Activated B cell treated with CpG ODN at 0.5 μM for 24 hours (primary cell): ENCODE measurements at regions not wholly inside any gene's neighbourhood (a gene's known extent, or its start where the extent isn't known, plus 50 kb on each side); places are given as distances from the start of the nearest gene placed in this dataset.

Experiments used
- ATAC-seq: fragments of 200-7000 bp; cut with Tn5 transposase; one replicate; pipeline ENCODE4 v1.10.0; 2021; ENCODE audit warnings: low read depth, mild to moderate bottlenecking, moderate library complexity
- CTCF ChIA-PET: fragments of 350-600 bp; sonication (Branson Sonifier 250); formaldehyde crosslinking; loops from one replicate; lab custom pipeline; 2021; ENCODE audit warnings: antibody characterized with exemption; lab: Charles Lee
- POLR2A ChIA-PET: fragments of 350-600 bp; sonication (Branson Sonifier 250); formaldehyde crosslinking; loops from one replicate; lab custom pipeline; 2021; ENCODE audit warnings: antibody characterized with exemption; lab: Charles Lee
- DNase-seq: peaks from one replicate; pipeline ENCODE4 v3.0.0; 2022
- H3K27ac Mint-ChIP-seq: one replicate; pipeline ENCODE4 v1.8.0; 2020; ENCODE audit warnings: mixed read lengths
- H3K27me3 Mint-ChIP-seq: one replicate; pipeline ENCODE4 v1.8.0; 2021; ENCODE audit warnings: mixed read lengths
- H3K36me3 Mint-ChIP-seq: one replicate; pipeline ENCODE4 v1.8.0; 2021; ENCODE audit warnings: low read depth, mixed read lengths
- H3K4me1 Mint-ChIP-seq: one replicate; pipeline ENCODE4 v1.8.0; 2021; ENCODE audit warnings: mixed read lengths
- H3K4me3 Mint-ChIP-seq: one replicate; pipeline ENCODE4 v1.8.0; 2020; ENCODE audit warnings: mild to moderate bottlenecking, mixed read lengths
- H3K9me3 Mint-ChIP-seq: one replicate; pipeline ENCODE4 v1.8.0; 2020; ENCODE audit warnings: mixed read lengths
- intact Hi-C: fragments of 100-400 bp; cut with micrococcal nuclease; formaldehyde crosslinking; loops from one replicate; pipeline ENCODE4 v1.15.1; 2024
- TF ChIP-seq, protein P1 (sequence below): fragments of 200-600 bp; IDR thresholded peaks from one replicate; pipeline ENCODE4 v1.8.0; 2022; ENCODE audit warnings: antibody characterized with exemption, mild to moderate bottlenecking

DNA sequence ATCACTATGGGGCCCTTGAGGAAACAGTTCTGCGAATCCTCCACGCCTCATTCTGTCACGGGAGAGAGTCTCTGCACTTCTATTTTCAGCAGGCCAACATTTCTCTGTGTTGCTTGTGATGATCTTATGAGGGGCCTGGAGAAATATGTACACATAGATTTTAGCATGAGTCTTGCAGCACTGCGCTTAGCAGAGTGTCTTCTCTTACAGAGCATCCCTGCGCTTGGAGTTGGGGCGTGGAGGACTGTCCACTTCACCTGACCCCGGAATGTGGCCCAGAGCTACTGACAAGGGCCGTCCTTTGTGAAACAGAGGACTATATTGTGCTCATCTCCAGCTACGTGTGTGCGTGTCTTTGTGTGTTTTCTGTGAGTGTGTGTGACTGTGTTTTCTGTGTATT lies 428.2 kb upstream of the IRX4 start:
- no peak overlapping the region for H3K27ac Mint-ChIP-seq
- POLR2A ChIA-PET: no interaction called here
- H3K4me1 Mint-ChIP-seq: no peaks in the 10 kb centered on the region
- H3K36me3 Mint-ChIP-seq: no peaks in the 10 kb centered on the region
- peaks cover 2% of the 10 kb centered on the region for H3K9me3 Mint-ChIP-seq
- TF ChIP-seq, protein P1, sequence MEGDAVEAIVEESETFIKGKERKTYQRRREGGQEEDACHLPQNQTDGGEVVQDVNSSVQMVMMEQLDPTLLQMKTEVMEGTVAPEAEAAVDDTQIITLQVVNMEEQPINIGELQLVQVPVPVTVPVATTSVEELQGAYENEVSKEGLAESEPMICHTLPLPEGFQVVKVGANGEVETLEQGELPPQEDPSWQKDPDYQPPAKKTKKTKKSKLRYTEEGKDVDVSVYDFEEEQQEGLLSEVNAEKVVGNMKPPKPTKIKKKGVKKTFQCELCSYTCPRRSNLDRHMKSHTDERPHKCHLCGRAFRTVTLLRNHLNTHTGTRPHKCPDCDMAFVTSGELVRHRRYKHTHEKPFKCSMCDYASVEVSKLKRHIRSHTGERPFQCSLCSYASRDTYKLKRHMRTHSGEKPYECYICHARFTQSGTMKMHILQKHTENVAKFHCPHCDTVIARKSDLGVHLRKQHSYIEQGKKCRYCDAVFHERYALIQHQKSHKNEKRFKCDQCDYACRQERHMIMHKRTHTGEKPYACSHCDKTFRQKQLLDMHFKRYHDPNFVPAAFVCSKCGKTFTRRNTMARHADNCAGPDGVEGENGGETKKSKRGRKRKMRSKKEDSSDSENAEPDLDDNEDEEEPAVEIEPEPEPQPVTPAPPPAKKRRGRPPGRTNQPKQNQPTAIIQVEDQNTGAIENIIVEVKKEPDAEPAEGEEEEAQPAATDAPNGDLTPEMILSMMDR: no peak
- no peak for DNase-seq
- CTCF ChIA-PET: no interaction called here
- no peak overlapping the region for H3K4me3 Mint-ChIP-seq
- no peaks in the 10 kb centered on the region for H3K27me3 Mint-ChIP-seq
- intact Hi-C loops: no loop called here
- ATAC-seq: no peak

DNA sequence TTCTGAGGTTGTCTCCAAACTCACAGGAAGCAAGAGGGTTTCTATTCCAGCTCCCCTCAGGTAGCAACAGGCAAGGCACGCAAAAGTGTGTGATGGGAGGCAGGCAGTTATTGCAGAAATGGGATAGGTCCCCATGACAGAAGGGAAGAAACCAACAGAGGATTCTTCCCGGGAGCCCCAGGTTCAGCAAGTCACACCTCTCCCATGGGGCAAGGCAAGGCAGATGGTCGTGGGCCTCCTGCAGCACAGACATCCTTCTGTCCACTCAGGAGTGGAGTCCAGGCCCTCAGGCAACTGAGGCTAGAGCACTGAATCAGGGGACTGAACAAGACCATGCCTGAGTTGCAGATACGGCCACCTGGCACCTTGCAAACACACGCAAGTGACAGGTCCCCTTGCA lies 424.9 kb upstream of the IRX4 start:
- H3K27me3 Mint-ChIP-seq: no peaks in the 10 kb centered on the region
- no peak overlapping the region for H3K27ac Mint-ChIP-seq
- CTCF ChIA-PET: no interaction called here
- intact Hi-C loops: no loop called here
- TF ChIP-seq, protein P1: no peak
- no peaks in the 10 kb centered on the region for H3K4me1 Mint-ChIP-seq
- no peaks in the 10 kb centered on the region for H3K36me3 Mint-ChIP-seq
- H3K9me3 Mint-ChIP-seq: no peaks in the 10 kb centered on the region
- H3K4me3 Mint-ChIP-seq: no peak overlapping the region
- ATAC-seq (no peak), DNase-seq (no peak)
- POLR2A ChIA-PET: no interaction called here

DNA sequence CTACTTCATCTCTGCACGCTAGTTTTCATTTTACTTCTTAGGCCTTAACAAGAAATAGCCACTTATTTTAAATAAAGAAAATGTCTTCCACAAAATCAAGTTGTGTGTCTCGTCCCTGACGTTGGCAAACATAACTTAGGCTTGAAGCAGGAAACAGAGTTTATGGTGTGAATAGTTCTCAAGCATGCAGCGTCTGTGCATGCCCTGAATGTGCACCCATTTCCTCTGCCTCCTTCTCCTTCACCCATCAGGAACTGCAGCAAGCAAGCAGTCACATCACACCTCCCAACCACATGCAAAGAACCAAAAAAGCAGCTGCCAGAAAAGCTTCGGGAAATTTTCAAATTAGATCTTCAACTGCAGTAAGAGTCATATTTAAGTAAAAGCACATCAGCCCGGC lies 424.0 kb upstream of the IRX4 start:
- Mint-ChIP-seq H3K9me3 (no peaks in the 10 kb centered on the region), H3K4me1 (no peaks in the 10 kb centered on the region), H3K4me3 (no peak overlapping the region), H3K27me3 (no peaks in the 10 kb centered on the region), H3K36me3 (no peaks in the 10 kb centered on the region), H3K27ac (no peak overlapping the region)
- no peak for DNase-seq
- ChIA-PET CTCF (no interaction called here), POLR2A (no interaction called here)
- no peak for ATAC-seq
- TF ChIP-seq, protein P1: no peak
- intact Hi-C loops: no loop called here

DNA sequence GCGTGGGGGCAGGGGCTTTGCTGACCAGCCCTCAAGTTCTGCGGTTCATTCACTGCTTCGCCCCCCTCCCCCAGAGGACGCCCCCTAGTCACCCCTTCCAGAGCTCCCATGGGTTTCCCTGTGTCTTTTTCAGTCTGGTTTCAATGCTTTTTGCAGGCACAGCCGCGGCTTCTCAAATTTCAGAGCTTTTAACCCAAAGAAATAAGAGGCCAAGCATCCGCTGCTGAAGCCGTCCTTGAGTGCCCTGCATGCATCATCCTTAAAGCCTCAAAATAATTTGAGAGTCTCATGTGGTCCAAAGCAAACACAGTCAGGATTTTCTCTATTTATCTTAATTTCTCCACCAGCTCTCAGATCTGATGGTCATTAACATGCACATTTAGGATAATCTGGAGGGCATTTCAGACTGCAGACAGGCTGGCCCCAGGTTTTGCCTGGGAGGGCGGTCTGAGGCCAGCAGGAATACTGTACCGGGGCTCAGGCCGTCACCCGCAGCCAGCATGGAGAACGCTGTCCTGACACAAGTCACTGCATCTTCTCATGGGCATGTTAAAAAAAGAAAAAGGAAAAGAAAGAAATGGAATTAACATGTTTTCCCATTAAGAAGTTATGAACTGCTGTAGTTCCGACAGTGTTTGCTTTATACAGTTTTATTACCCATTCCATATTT lies 420.8 kb upstream of the IRX4 start:
- no peak overlapping the region for H3K4me3 Mint-ChIP-seq
- H3K27me3 Mint-ChIP-seq: no peaks in the 10 kb centered on the region
- DNase-seq: no peak
- ATAC-seq: no peak
- TF ChIP-seq, protein P1: no peak
- H3K36me3 Mint-ChIP-seq: no peaks in the 10 kb centered on the region
- H3K9me3 Mint-ChIP-seq: no peaks in the 10 kb centered on the region
- ChIA-PET CTCF (no interaction called here), POLR2A (no interaction called here)
- no peaks in the 10 kb centered on the region for H3K4me1 Mint-ChIP-seq
- intact Hi-C loops: no loop called here
- H3K27ac Mint-ChIP-seq: no peak overlapping the region

DNA sequence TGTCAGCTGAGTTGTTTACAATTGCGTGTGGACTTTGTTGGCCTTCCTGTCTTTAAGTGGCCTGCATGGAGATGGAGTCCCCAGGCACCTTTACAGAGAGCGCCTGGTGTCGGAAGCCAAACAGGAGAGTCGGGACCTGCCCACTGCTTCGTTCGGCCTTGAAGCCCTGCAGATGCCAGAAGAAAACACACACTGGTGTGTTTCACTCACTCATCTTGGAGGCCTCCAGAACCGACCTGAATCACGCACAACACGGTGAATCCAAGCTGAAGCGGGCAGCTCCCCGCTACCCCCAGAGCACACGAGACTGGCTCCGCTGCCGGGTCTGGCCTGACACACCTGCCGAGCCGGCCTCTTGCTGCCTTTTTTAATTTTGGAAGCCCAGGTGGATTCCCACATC lies 419.4 kb upstream of the IRX4 start:
- H3K27ac Mint-ChIP-seq: no peak overlapping the region

More for the DNA sequence above, 419.4 kb upstream of the IRX4 start:
- Mint-ChIP-seq H3K36me3 (no peaks in the 10 kb centered on the region), H3K9me3 (no peaks in the 10 kb centered on the region), H3K4me1 (no peaks in the 10 kb centered on the region), H3K27me3 (no peaks in the 10 kb centered on the region), H3K4me3 (no peak overlapping the region)
- ChIA-PET POLR2A (no interaction called here), CTCF (no interaction called here)
- no peak for ATAC-seq
- DNase-seq: no peak
- TF ChIP-seq, protein P1: no peak
- intact Hi-C loops: no loop called here
